Neural cell (in vitro differentiated cells): ENCODE measurements at regions not wholly inside any gene's neighbourhood (a gene's known extent, or its start where the extent isn't known, plus 50 kb on each side); places are given as distances from the start of the nearest gene placed in this dataset.

Experiments
- H2AFZ ChIP-seq: fragments of 200-600, 300-800 bp; sonication (generic), shearing (Covaris generic); 2 replicates; pipeline ENCODE4 v1.6.0; 2014; ENCODE audit warnings: low read depth, mild to moderate bottlenecking, antibody characterized with exemption, low read length, moderate library complexity
- H3F3A ChIP-seq: fragments of 200-600 bp; shearing (Covaris generic); 2 replicates; pipeline ENCODE4 v1.6.1; 2016; ENCODE audit warnings: mild to moderate bottlenecking, moderate library complexity, mixed read lengths, antibody characterized with exemption, low read length; ENCODE audit not compliant: insufficient read depth, poor library complexity, severe bottlenecking
- H3K27ac ChIP-seq: fragments of 200-600, 300-800 bp; sonication (generic), shearing (Covaris generic); 2 replicates; pipeline ENCODE4 v1.5.1; 2014; ENCODE audit warnings: mild to moderate bottlenecking, low read length, moderate library complexity
- H3K27me3 ChIP-seq: fragments of 300-800, 200-600 bp; sonication (generic), shearing (Covaris generic); 2 replicates; pipeline ENCODE4 v1.6.0; 2014; ENCODE audit warnings: mild to moderate bottlenecking, low read depth, low read length, moderate library complexity; ENCODE audit not compliant: insufficient read depth
- H3K36me3 ChIP-seq: fragments of 300-800, 200-600 bp; sonication (generic), shearing (Covaris generic); 2 replicates; pipeline ENCODE4 v1.5.1; 2014; ENCODE audit warnings: mild to moderate bottlenecking, antibody characterized with exemption, low read length, moderate library complexity; ENCODE audit not compliant: insufficient read depth
- H3K4me2 ChIP-seq: fragments of 300-800, 200-600 bp; sonication (generic), shearing (Covaris generic); 2 replicates; pipeline ENCODE4 v1.6.0; 2014; ENCODE audit warnings: mild to moderate bottlenecking, low read length
- H3K4me3 ChIP-seq: fragments of 300-800, 200-600 bp; sonication (generic), shearing (Covaris generic); 2 replicates; pipeline ENCODE4 v1.5.1; 2014; ENCODE audit warnings: mild to moderate bottlenecking, low read length, moderate library complexity
- H3K79me2 ChIP-seq: fragments of 200-600 bp; shearing (Covaris generic); replicated peaks from 2 replicates; pipeline ENCODE4 v1.6.0; 2014; ENCODE audit warnings: mild to moderate bottlenecking, low read length, moderate library complexity; ENCODE audit not compliant: insufficient read depth
- H3K9ac ChIP-seq: fragments of 300-800, 200-600 bp; sonication (generic), shearing (Covaris generic); 2 replicates; pipeline ENCODE4 v1.6.1; 2016; ENCODE audit warnings: mild to moderate bottlenecking, low read length, mixed read lengths
- H3K9me2 ChIP-seq: fragments of 200-600 bp; shearing (Covaris generic); 2 replicates; pipeline ENCODE4 v1.6.1; 2016; ENCODE audit warnings: mild to moderate bottlenecking, low read length, mixed read lengths; ENCODE audit not compliant: insufficient read depth
- H3K9me3 ChIP-seq: fragments of 200-600, 300-800 bp; sonication (generic), shearing (Covaris generic); 2 replicates; pipeline ENCODE4 v1.6.1; 2016; ENCODE audit warnings: mild to moderate bottlenecking, mixed run types, low read length, moderate library complexity, mixed read lengths
- H4K20me1 ChIP-seq: fragments of 200-600 bp; shearing (Covaris generic); 2 replicates; pipeline ENCODE4 v1.6.1; 2016; ENCODE audit warnings: mild to moderate bottlenecking, mixed run types; ENCODE audit not compliant: insufficient read depth
- CTCF ChIP-seq: fragments of 450-650 bp; IDR thresholded peaks from 2 replicates; pipeline ENCODE4 v1.5.1; 2014; ENCODE audit warnings: antibody characterized with exemption, mild to moderate bottlenecking, moderate library complexity; ENCODE audit not compliant: poor library complexity, severe bottlenecking
- EP300 ChIP-seq: fragments of 450-650 bp; conservative IDR thresholded peaks from 2 replicates; pipeline ENCODE4 v1.6.1; 2014; ENCODE audit warnings: antibody characterized with exemption, mild to moderate bottlenecking, moderate library complexity; ENCODE audit not compliant: poor library complexity, severe bottlenecking
- EZH2 ChIP-seq: fragments of 200-600, 300-800 bp; shearing (Covaris generic), sonication (generic); IDR thresholded peaks from 2 replicates; pipeline ENCODE4 v1.6.1; 2014; ENCODE audit warnings: antibody characterized with exemption, low read length, borderline replicate concordance, mild to moderate bottlenecking; ENCODE audit not compliant: insufficient read depth, poor library complexity, severe bottlenecking
- MXI1 ChIP-seq: fragments of 450-650 bp; conservative IDR thresholded peaks from 2 replicates; pipeline ENCODE4 v1.6.1; 2014; ENCODE audit warnings: antibody characterized with exemption, mild to moderate bottlenecking; ENCODE audit not compliant: poor library complexity, severe bottlenecking
- RAD21 ChIP-seq: fragments of 450-650 bp; conservative IDR thresholded peaks from 2 replicates; pipeline ENCODE4 v1.6.1; 2014; ENCODE audit warnings: antibody characterized with exemption, mild to moderate bottlenecking, moderate library complexity
- REST ChIP-seq: IDR thresholded peaks from 2 replicates; pipeline ENCODE4 v1.6.1; 2012; ENCODE audit warnings: borderline replicate concordance
- TAF1 ChIP-seq: IDR thresholded peaks from 2 replicates; pipeline ENCODE4 v1.6.1; 2012; ENCODE audit warnings: low read depth

- Histone ChIP-seq H3K36me3 (no peaks in the 10 kb centered on the region), H3K4me2 (no peak overlapping the region), H3K27me3 (no peaks in the 10 kb centered on the region), H3K9me3 (no peaks in the 10 kb centered on the region), H4K20me1 (no peaks in the 10 kb centered on the region), H3F3A (no peaks in the 10 kb centered on the region), H3K27ac (no peak overlapping the region), H3K9ac (no peak overlapping the region), H2AFZ (no peak overlapping the region), H3K9me2 (no peaks in the 10 kb centered on the region), H3K4me3 (no peak overlapping the region), H3K79me2 (no peaks in the 10 kb centered on the region)
- no peak for TF ChIP-seq RAD21
- TF ChIP-seq EZH2 = no peak
- no peak for TF ChIP-seq MXI1
- TF ChIP-seq REST = no peak
- TF ChIP-seq TAF1 = no peak
- TF ChIP-seq EP300 = no peak
- TF ChIP-seq CTCF = no peak
These were observed 329.5 kb upstream of the ZFP42 start for GRCh38 chr4:187666034-187666433.

- Histone ChIP-seq H3K9me2 (no peaks in the 10 kb centered on the region), H3K4me2 (no peak overlapping the region), H3K36me3 (no peaks in the 10 kb centered on the region), H3K9ac (no peak overlapping the region), H3K27me3 (no peaks in the 10 kb centered on the region), H3F3A (no peaks in the 10 kb centered on the region), H3K79me2 (no peaks in the 10 kb centered on the region), H2AFZ (no peak overlapping the region), H3K4me3 (no peak overlapping the region), H3K27ac (no peak overlapping the region), H3K9me3 (no peaks in the 10 kb centered on the region), H4K20me1 (no peaks in the 10 kb centered on the region)
- TF ChIP-seq MXI1 (no peak), RAD21 (peak; percentile 26)
These were observed 328.7 kb upstream of the ZFP42 start for GRCh38 chr4:187666697-187667494.
